Right lobe of liver (tissue), 4 donors: ENCODE measurements at regions not wholly inside any gene's neighbourhood (a gene's known extent, or its start where the extent isn't known, plus 50 kb on each side); places are given as distances from the start of the nearest gene placed in this dataset.

ENCODE experiments used
- POLR2A ChIP-seq: fragments of 450-650 bp; IDR thresholded peaks from one replicate; pipeline ENCODE4 v1.6.1; 2017; ENCODE audit warnings: antibody characterized with exemption, mild to moderate bottlenecking
- TF ChIP-seq, protein P1 (sequence below), 4 donors: fragments of 200-600 bp in 3 of 4; fragments of 450-650 bp in 1 of 4; IDR thresholded peaks; one replicate each; pipeline versions ENCODE4 v1.5.1 to v1.8.0; 2016 to 2022; ENCODE audit warnings: antibody characterized with exemption in 4 of 4, mild to moderate bottlenecking in 2 of 4
- donor health status: DM: no; HTN: no; CAD: no.
- donor health status: DM: no; HTN: no; CAD: no.
- donor health status: DM: no; HTN: yes; CAD: no.

DNA sequence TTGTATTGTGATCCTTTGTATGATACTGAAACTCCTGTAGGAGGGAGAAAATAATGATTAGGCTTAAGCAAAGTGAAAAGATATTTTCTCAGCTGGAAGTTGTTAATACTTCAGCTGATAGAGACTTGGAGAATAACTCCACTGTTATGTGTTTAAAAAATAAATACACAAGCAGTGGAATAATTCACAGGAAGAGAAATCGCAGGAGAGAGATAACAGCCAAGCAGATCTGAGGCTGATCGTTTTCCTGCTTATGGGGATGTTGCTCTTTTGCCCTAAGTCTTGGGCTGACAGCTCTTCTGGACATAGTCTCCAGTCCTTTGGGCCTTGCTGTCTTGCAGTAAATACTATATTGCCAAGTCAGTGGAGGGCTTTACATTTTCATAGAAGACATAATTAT, 93.3 kb downstream of the OLFM4 start:
- no peak for TF ChIP-seq POLR2A
- TF ChIP-seq, protein P1, sequence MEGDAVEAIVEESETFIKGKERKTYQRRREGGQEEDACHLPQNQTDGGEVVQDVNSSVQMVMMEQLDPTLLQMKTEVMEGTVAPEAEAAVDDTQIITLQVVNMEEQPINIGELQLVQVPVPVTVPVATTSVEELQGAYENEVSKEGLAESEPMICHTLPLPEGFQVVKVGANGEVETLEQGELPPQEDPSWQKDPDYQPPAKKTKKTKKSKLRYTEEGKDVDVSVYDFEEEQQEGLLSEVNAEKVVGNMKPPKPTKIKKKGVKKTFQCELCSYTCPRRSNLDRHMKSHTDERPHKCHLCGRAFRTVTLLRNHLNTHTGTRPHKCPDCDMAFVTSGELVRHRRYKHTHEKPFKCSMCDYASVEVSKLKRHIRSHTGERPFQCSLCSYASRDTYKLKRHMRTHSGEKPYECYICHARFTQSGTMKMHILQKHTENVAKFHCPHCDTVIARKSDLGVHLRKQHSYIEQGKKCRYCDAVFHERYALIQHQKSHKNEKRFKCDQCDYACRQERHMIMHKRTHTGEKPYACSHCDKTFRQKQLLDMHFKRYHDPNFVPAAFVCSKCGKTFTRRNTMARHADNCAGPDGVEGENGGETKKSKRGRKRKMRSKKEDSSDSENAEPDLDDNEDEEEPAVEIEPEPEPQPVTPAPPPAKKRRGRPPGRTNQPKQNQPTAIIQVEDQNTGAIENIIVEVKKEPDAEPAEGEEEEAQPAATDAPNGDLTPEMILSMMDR (IDR thresholded peaks at IDR 0.05) = no peak
